Smooth muscle cell (in vitro differentiated cells): ENCODE measurements at regions not wholly inside any gene's neighbourhood (a gene's known extent, or its start where the extent isn't known, plus 50 kb on each side); places are given as distances from the start of the nearest gene placed in this dataset.

Experiments used
- DNase-seq: peaks from one replicate; lab custom pipeline; 2025; ENCODE audit not compliant: unreplicated experiment; lab: John Stamatoyannopoulos, UW
- H2AFZ ChIP-seq: fragments of 200-600 bp; sonication (generic); 2 replicates; pipeline ENCODE4 v1.6.0; 2016; ENCODE audit warnings: antibody characterized with exemption, low read depth, mild to moderate bottlenecking
- H3F3A ChIP-seq: fragments of 200-600 bp; sonication (generic); 2 replicates; pipeline ENCODE4 v1.6.0; 2017; ENCODE audit warnings: antibody characterized with exemption, low read depth
- H3K27ac ChIP-seq: fragments of 200-600 bp; sonication (generic); 2 replicates; pipeline ENCODE4 v1.5.1; 2016; ENCODE audit warnings: low read depth, mild to moderate bottlenecking
- H3K27me3 ChIP-seq: fragments of 200-600 bp; sonication (generic); 2 replicates; pipeline ENCODE4 v1.6.1; 2016; ENCODE audit warnings: low read depth, mild to moderate bottlenecking
- H3K36me3 ChIP-seq: fragments of 200-600 bp; sonication (generic); 2 replicates; pipeline ENCODE4 v1.5.1; 2016; ENCODE audit warnings: low read depth
- H3K4me1 ChIP-seq: fragments of 200-600 bp; sonication (generic); 2 replicates; pipeline ENCODE4 v1.5.1; 2016; ENCODE audit warnings: low read depth
- H3K4me2 ChIP-seq: fragments of 200-600 bp; sonication (generic); 2 replicates; pipeline ENCODE4 v1.6.0; 2016; ENCODE audit warnings: mild to moderate bottlenecking
- H3K4me3 ChIP-seq: fragments of 200-600 bp; sonication (generic); 2 replicates; pipeline ENCODE4 v1.5.1; 2016; ENCODE audit warnings: mild to moderate bottlenecking
- H3K79me2 ChIP-seq: fragments of 200-600 bp; sonication (generic); 2 replicates; pipeline ENCODE4 v1.6.0; 2016; ENCODE audit warnings: low read depth, mild to moderate bottlenecking
- H3K9ac ChIP-seq: fragments of 200-600 bp; sonication (generic); 2 replicates; pipeline ENCODE4 v1.6.0; 2016; ENCODE audit warnings: low read depth
- H3K9me3 ChIP-seq: fragments of 200-600 bp; sonication (generic); replicated peaks from 2 replicates; pipeline ENCODE4 v1.5.1; 2016; ENCODE audit warnings: low read depth
- H4K20me1 ChIP-seq: fragments of 200-600 bp; sonication (generic); 2 replicates; pipeline ENCODE4 v1.6.0; 2016; ENCODE audit warnings: low read depth
- CTCF ChIP-seq: fragments of 200-600 bp; sonication (generic); IDR thresholded peaks from 2 replicates; pipeline ENCODE4 v1.5.1; 2017; ENCODE audit warnings: borderline replicate concordance, mild to moderate bottlenecking, antibody characterized with exemption; ENCODE audit not compliant: insufficient read depth, poor library complexity, severe bottlenecking
- WGBS: methylation state at CpG from one replicate; pipeline ENCODE4 v1.1.7; 2016; ENCODE audit warnings: low lambda C conversion rate; 5-methylcytosine and 5-hydroxymethylcytosine counted together

GRCh38 chr11:133677387-133677786 lies 145.1 kb upstream of the OPCML start:
- Histone ChIP-seq H3K27ac (no peak overlapping the region), H3F3A (no peaks in the 10 kb centered on the region), H4K20me1 (no peaks in the 10 kb centered on the region), H3K4me1 (no peaks in the 10 kb centered on the region), H3K4me3 (no peak overlapping the region), H3K9me3 (no peaks in the 10 kb centered on the region), H3K27me3 (peaks cover 53% of the 10 kb centered on the region), H3K9ac (no peak overlapping the region), H3K79me2 (no peaks in the 10 kb centered on the region), H3K4me2 (no peak overlapping the region), H2AFZ (no peak overlapping the region), H3K36me3 (no peaks in the 10 kb centered on the region)
- DNase-seq = no peak
- TF ChIP-seq CTCF = no peak
- WGBS = 73% methylated on average over 3 of the region's 3 CpGs

- DNase-seq = no peak
- H3K79me2 ChIP-seq = no peaks in the 10 kb centered on the region
- H3K36me3 ChIP-seq = no peaks in the 10 kb centered on the region
- no peak overlapping the region for H2AFZ ChIP-seq
- no peak overlapping the region for H3K4me3 ChIP-seq
- H3F3A ChIP-seq = no peaks in the 10 kb centered on the region
- WGBS = 100% methylated on average over 1 of the region's 1 CpG
- H3K9me3 ChIP-seq = no peaks in the 10 kb centered on the region
- peaks cover 43% of the 10 kb centered on the region for H3K27me3 ChIP-seq
- TF ChIP-seq CTCF = no peak
- H3K4me2 ChIP-seq = no peak overlapping the region
- no peaks in the 10 kb centered on the region for H4K20me1 ChIP-seq
- H3K9ac ChIP-seq = no peak overlapping the region
- H3K4me1 ChIP-seq = no peaks in the 10 kb centered on the region
- H3K27ac ChIP-seq = no peak overlapping the region
These were observed 144.0 kb upstream of the OPCML start for GRCh38 chr11:133676265-133676664.

GRCh38 chr11:133669371-133670053 lies 137.2 kb upstream of the OPCML start:
- Histone ChIP-seq H3K9ac (no peak overlapping the region), H3K36me3 (no peaks in the 10 kb centered on the region), H3K4me2 (no peak overlapping the region), H2AFZ (no peak overlapping the region), H3K4me1 (no peaks in the 10 kb centered on the region), H3K27ac (no peak overlapping the region), H3K4me3 (no peak overlapping the region), H3F3A (no peaks in the 10 kb centered on the region), H4K20me1 (no peaks in the 10 kb centered on the region), H3K27me3 (peaks cover 15% of the 10 kb centered on the region), H3K79me2 (no peaks in the 10 kb centered on the region), H3K9me3 (no peaks in the 10 kb centered on the region)
- no peak for TF ChIP-seq CTCF
- 70% methylated on average over 12 of the region's 12 CpGs for WGBS
- DNase-seq = no peak
